ENCODE measurements at regions not wholly inside any gene's neighbourhood (a gene's known extent, or its start where the extent isn't known, plus 50 kb on each side); places are given as distances from the start of the nearest gene placed in this dataset.
"Not testable (repeated sequence)": the region's sequence is repeated elsewhere in the genome, so short reads cannot be mapped to it uniquely, and the experiment has no call there.

DNA sequence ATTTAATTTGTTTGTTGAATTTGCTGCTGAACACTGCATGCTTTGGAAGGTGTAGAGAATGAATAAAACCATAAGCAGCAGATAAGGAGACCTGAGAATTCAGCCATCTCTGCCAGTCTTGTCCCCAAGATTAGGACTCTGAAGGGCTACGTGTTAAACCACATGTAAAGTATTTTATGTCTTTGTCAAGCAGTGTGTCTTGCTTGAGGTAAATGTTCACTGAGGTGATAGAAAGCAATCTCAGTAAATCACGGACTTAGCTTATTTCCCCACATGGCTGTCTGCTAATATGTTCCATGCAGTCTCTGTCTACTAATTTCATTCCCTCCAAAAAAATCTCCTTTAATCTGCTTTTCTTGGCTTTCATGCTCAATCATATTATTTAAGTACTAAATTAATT is 467.1 kb downstream of the RAP2B start:
- POLR2A ChIA-PET, result no interaction called here

DNA sequence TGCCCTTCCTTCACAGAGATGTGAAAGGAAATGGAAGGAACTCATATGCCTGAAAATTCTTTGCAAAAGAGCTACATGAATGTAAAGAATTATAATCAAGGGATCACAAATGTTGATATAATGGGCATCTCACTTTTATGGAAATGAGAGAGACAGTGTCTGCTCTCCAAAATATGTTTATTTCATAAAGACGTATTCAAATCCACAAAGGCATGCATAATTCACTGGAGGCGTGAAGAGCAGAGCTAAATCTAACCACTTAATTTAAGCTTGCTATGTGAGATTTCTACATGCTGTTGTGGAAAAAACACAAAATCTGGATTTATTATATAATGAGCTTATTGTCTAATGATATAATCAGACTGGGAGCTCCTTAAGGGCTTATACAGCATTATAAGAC is 469.1 kb downstream of the RAP2B start:
- CTCF ChIA-PET, result no interaction called here
- POLR2A ChIA-PET, result no interaction called here

More for the DNA sequence above, 467.1 kb downstream of the RAP2B start:
- CTCF ChIA-PET, result no interaction called here

GRCh38 chr3:153631664-153632063 is 469.6 kb downstream of the RAP2B start:
- ChIA-PET POLR2A (no interaction called here), CTCF (no interaction called here)

DNA sequence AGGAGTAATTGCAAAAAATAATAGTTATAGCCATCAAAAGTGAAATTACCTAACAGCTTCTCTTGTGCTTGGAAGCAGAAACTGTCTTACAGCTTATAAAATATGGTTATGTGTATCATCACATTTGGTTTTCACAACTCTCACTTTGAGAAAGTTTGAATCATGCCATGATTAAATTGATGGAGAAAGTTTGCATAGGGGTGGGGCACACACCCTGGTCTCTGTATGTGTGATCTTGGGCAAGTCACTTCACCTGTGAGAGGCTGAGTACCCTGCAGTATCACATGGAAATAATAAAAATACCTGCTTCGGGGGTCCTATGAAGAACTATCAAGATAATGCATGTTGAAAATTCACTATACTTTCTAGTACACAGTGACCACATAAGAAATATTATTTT is 471.4 kb downstream of the RAP2B start:
- POLR2A ChIA-PET, result no interaction called here
- CTCF ChIA-PET, result no interaction called here

DNA sequence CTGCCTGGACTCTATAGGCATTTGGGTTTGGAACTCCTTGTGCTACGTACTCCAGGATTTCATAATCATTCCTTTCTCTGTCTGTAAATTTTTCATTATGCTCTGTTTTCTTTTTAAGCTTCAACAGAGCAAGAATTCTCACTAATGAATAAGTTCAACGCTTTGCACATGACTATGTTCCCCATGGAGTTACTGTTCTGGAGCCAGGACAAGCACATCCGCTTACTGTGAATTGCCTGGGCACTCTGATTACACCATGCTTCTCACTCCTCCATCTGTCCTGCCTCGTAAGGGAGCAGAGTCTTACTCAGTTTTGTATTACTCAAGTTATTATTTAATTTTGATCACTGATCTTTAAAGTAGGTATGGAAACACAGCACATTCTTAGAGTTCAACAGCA is 472.7 kb downstream of the RAP2B start:
- POLR2A ChIA-PET, result no interaction called here
- CTCF ChIA-PET, result no interaction called here

- CTCF ChIA-PET, result no interaction called here
- POLR2A ChIA-PET, result no interaction called here
Observed at GRCh38 chr3:153639631-153640030, 477.6 kb downstream of the RAP2B start.

DNA sequence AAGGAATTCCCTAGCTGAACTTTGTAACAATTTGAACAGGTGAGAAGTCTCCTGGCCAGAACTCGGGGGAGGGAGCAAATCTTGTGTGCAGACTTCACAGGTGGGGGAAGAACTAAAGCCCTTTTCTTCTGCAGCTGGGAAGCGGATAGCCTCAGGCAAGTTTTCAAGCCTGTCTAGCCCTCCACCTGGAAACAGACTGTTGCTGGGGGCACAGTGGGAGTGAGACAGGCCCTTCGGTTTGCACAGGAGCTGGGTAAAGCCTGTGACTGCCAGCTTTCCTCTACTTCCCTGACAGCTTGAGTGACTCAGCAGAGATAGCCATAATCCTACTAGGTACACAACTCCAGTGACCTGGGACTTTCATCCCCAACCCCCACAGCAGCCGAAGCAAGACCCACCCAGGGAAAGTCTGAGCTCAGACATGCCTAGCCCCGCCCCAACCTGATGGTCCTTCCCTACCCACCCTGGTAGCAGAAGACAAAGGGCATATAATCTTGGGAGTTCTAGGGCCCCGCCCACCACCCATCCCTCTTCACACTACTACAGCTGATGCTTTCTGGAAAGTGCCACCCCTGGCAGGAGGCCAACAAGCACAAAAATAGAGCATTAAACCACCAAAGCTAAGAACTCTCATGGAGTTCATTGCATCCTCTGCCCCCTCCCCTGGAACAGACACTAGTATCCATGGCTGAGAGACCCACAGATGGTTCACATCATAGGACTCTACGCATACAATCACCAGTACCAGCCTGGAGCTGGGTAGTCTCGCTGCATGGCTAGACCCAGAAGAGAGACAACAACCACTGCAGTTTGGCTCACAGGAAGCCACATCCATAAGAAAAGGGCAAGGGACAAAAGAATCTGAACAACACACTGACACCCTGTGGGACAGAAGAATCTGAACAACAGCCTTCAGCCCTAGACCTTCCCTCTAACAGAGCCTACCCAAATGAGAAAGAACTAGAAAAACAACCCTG is 479.0 kb downstream of the RAP2B start:
- ChIA-PET CTCF (no interaction called here), POLR2A (no interaction called here)

DNA sequence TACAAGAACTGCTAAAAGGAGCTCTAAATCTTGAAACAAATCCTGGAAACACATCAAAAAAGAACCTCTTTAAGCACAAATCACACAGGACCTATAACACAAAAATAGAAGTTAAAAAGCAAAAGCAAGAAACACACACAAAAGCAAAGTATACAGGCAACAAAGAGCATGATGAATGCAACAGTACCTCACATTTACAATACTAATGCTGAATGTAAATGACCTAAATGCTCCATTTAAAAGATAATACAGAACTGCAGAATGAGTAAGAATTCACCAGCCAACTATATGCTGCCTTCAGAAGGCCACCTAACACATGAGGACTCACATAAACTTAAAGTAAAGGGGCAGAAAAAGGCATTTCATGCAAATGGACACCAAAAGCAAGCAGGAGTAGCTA is 478.6 kb upstream of the ARHGEF26 start:
- POLR2A ChIA-PET, CTCF ChIA-PET: not testable (repeated sequence)

GRCh38 chr3:153643471-153643870 is 477.7 kb upstream of the ARHGEF26 start:
- POLR2A ChIA-PET, CTCF ChIA-PET: not testable (repeated sequence)

- POLR2A ChIA-PET, result no interaction called here
- CTCF ChIA-PET, result no interaction called here
Observed at GRCh38 chr3:153649286-153649839, 471.8 kb upstream of the ARHGEF26 start.

- ChIA-PET POLR2A (no interaction called here), CTCF (no interaction called here)
Observed at GRCh38 chr3:153652076-153652475, 469.1 kb upstream of the ARHGEF26 start.

DNA sequence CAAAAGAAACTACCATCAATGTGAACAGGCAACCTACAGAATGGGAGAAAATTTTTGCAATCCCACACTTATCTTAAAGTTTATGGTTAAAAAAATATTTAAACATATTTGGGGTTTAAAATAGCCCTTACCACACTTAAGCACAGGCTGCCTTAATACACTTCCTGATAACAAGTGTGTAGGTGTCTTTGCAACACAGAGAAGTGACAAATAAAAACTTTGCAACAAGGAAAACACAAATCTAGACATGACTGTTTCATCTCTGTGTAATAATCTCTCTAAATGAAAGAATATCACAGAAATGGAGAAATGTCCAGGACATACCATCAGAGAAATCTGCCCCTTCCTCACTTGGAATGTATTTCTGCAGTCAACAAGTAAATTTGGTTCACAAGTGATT is 464.1 kb upstream of the ARHGEF26 start:
- ChIA-PET POLR2A (no interaction called here), CTCF (no interaction called here)

- POLR2A ChIA-PET, result no interaction called here
- CTCF ChIA-PET, result no interaction called here
Observed at GRCh38 chr3:153657461-153657860, 463.7 kb upstream of the ARHGEF26 start.

DNA sequence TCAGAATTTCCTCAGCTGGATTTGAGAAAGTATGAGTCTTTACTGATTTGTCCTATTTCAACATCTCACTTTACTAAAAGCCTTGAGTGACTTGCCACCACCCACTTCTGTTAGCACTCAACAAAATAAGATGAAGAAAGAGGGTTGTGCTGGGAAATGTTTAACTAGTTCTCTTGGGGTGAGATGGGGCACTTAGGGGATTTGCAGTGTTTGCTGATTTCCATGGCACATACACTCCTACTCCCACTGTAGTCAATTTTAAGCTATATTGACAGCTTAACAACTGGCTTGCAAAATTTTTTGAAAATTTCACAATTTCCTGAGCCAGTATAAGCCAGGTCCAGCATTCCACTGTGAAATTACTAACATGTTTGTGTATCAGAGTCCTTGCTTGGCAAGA is 463.1 kb upstream of the ARHGEF26 start:
- ChIA-PET POLR2A (no interaction called here), CTCF (no interaction called here)

GRCh38 chr3:153666991-153667740 is 454.0 kb upstream of the ARHGEF26 start:
- CTCF ChIA-PET, result no interaction called here

DNA sequence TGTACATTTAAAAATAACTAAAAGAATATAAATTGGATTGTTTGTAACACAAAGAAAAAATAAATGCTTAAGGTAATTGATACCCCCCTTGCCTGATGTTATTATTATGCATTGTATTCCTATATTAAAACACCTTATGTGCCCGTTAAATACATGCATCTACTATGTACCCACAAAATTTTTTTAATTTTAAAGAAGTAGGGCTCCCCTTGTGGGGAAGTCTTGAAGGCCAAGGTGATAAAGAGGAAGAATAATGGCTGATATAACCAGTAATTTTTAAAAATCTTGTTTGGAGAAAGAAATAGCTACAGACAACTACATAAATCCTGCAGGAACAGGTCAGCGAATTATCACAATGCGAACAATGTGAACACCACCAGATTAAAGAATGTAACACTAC is 451.7 kb upstream of the ARHGEF26 start:
- ChIA-PET CTCF (no interaction called here), POLR2A (no interaction called here)

More at GRCh38 chr3:153666991-153667740, 454.0 kb upstream of the ARHGEF26 start:
- POLR2A ChIA-PET, result no interaction called here

DNA sequence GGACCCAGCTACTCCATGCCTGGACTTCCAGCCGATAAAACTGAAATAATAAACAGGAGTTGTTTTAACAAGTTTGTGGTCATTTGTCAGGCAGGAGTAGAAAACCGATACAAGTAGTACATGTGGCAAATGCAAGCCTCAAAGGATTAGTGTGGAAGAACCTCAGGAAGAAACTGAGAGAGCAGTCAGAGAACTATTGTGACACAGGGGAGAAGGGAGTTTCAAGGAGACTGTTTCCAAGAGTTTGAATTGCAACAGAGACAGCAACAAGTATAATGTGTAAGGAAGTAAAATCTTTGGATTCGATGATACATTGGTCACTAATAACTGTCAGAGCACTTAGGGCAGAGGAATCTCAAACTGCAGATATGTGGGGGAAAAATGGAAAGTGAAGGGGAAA is 450.6 kb upstream of the ARHGEF26 start:
- CTCF ChIA-PET, result no interaction called here
- POLR2A ChIA-PET, result no interaction called here

DNA sequence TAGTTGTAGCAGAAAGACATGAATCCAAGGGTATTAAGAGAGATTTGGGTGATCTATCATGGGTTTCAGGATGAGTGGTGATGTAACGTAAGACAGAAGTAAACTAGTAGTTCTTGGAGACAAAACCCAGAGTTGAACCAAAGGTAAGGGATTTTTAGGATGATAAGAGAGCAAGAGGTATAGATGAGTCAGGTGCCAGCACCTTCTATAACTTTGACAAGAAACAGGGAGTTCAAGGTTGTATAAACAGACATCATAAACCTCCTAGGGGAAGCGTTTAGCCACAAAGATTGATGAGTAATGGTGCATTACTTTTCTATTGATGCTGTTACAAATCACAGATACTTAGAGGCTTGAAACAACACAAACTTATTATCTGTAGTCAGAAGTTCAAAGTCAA is 447.3 kb upstream of the ARHGEF26 start:
- CTCF ChIA-PET, result no interaction called here
- POLR2A ChIA-PET, result no interaction called here

DNA sequence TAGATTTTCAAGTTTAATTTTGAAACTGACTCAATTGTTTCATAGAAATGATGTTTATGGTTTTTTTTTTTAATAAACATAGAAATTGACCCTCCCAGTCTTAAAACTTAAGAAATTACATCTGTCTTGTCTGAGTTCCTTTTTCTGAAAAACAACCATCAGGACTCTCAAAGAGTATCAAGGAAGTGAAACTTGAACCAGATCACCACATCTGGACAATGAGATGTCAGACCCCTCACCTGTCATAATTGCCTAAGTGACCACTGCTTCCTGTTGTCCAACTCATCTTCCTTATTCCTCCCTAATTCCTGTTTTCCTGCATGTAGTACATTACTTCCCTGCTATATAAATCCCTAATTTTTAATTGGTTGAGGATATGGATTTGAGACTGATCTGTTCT is 441.5 kb upstream of the ARHGEF26 start:
- CTCF ChIA-PET, result no interaction called here
- POLR2A ChIA-PET, result no interaction called here

- CTCF ChIA-PET, result no interaction called here
- POLR2A ChIA-PET, result no interaction called here
Observed at GRCh38 chr3:153680526-153680925, 440.7 kb upstream of the ARHGEF26 start.

GRCh38 chr3:153681057-153681456 is 440.1 kb upstream of the ARHGEF26 start:
- ChIA-PET CTCF (no interaction called here), POLR2A (no interaction called here)
